ENCODE measurements at regions not wholly inside any gene's neighbourhood (a gene's known extent, or its start where the extent isn't known, plus 50 kb on each side); places are given as distances from the start of the nearest gene placed in this dataset.

DNA sequence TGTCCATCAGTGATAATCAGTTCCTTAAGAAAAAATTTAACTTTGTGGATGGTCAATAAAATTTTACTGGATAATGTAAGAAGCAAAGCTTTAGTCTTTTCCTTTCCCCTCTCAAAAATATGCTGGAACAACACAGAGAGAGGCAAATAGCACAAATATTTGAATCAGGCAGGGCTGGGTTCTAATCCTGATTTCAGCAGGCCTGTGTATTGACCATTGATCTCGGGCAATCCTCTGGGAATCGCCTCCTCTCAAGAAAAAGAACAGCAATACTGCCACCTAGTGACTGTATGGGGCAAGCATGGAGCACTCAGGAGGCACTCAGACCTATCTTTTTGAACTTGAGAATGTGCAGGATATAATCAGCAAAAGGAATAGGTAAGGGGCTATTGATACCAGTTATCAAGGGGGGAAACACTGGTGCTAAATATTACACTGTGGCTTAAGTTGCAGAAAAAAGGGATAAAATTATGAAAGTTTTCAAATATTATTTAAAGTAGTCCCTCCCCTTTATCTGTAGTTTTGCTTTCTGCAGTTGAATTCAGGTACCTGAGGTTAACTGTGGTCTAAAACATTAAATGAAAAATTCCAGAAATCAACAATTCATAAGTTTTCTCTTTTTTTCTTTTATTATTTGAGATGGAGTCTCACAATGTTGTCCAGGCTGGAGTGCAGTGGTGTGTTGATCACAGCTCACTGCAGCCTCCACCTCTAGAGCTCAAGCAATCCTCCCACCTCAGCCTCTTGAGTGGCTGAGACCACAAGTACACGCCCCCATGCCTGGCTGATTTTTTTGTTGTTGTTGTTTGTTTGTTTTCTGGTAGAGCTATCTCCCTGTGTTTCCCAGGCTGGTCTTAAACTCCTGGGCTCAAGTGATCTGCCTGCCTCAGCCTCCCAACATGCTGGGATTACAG lies 91.8 kb upstream of the NHSL1 start:
- H3K27ac Mint-ChIP-seq: no peak overlapping the region
- H3K4me3 Mint-ChIP-seq: no peak overlapping the region
- H3K4me1 Mint-ChIP-seq: peaks cover 52% of the 10 kb centered on the region
- H3K27me3 Mint-ChIP-seq (ENCODE audit: low read depth, poor library complexity): no peaks in the 10 kb centered on the region
- TF ChIP-seq, protein P1, sequence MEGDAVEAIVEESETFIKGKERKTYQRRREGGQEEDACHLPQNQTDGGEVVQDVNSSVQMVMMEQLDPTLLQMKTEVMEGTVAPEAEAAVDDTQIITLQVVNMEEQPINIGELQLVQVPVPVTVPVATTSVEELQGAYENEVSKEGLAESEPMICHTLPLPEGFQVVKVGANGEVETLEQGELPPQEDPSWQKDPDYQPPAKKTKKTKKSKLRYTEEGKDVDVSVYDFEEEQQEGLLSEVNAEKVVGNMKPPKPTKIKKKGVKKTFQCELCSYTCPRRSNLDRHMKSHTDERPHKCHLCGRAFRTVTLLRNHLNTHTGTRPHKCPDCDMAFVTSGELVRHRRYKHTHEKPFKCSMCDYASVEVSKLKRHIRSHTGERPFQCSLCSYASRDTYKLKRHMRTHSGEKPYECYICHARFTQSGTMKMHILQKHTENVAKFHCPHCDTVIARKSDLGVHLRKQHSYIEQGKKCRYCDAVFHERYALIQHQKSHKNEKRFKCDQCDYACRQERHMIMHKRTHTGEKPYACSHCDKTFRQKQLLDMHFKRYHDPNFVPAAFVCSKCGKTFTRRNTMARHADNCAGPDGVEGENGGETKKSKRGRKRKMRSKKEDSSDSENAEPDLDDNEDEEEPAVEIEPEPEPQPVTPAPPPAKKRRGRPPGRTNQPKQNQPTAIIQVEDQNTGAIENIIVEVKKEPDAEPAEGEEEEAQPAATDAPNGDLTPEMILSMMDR (IDR thresholded peaks at IDR 0.05): peak; percentile 82
- DNase-seq: peak; percentile 70
- no peaks in the 10 kb centered on the region for H3K36me3 Mint-ChIP-seq (ENCODE audit: low read depth)
- no peaks in the 10 kb centered on the region for H3K9me3 Mint-ChIP-seq

DNA sequence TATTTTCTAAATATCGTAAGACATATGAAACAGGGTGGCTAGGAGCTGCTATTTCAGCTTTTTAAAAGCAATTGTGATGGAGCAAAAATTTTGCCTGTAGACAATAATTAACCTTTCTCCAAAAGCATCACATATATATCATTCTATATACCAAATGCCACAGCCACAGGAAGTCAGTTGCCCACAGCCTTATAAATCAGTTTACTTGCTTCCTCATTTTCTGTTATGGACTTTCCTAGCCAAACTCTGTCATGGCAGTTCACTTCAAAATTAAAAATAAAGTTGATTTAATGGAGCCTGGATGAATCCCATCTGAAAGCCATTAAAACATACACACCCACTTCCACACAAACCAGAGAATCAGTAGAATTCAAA lies 93.4 kb upstream of the NHSL1 start:
- Mint-ChIP-seq H3K4me3 (no peak overlapping the region), H3K9me3 (no peaks in the 10 kb centered on the region), H3K36me3 (ENCODE audit: low read depth) (no peaks in the 10 kb centered on the region), H3K27me3 (ENCODE audit: low read depth, poor library complexity) (no peaks in the 10 kb centered on the region), H3K27ac (no peak overlapping the region), H3K4me1 (peaks cover 53% of the 10 kb centered on the region)
- no peak for DNase-seq
- TF ChIP-seq, protein P1 (IDR thresholded peaks at IDR 0.05): no peak

DNA sequence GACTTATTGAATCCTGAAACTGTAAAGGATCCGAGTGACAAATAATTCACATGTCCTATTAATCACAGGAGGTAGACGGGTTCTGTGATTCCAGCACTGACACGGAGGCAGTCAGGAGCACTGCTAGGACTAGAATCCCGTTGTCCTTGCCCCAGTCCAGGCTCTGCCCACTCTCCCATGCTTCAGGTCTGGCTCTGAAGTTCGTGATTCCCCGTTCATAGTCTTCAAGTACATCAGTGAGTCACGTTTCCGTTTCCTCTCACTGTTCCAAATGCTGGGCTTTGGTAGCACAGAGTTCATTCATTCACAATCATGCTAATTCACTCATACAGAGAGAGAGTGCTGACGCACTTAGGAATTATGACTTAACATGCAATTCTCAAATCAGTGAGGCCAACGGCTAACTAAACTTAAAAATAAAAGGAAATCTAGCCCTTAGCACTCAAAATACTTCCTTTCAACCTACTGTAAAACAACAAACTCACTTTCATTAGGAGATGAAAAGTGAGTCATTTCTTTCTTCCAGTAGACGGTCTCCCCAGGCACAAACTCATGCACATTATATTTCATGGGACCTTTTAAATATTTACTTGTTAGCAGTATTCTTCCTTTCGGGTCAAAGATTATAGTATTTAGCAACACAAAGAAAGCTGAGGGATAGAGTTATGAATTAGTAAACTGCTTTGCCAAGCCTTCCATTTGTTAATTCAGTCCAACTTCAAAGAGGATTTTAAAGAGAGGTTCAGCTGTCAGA lies 94.0 kb upstream of the NHSL1 start:
- H3K9me3 Mint-ChIP-seq: no peaks in the 10 kb centered on the region
- H3K27ac Mint-ChIP-seq: no peak overlapping the region
- no peaks in the 10 kb centered on the region for H3K27me3 Mint-ChIP-seq (ENCODE audit: low read depth, poor library complexity)
- no peaks in the 10 kb centered on the region for H3K36me3 Mint-ChIP-seq (ENCODE audit: low read depth)
- TF ChIP-seq, protein P1 (IDR thresholded peaks at IDR 0.05): no peak
- peaks cover 53% of the 10 kb centered on the region for H3K4me1 Mint-ChIP-seq
- DNase-seq: no peak
- H3K4me3 Mint-ChIP-seq: no peak overlapping the region

DNA sequence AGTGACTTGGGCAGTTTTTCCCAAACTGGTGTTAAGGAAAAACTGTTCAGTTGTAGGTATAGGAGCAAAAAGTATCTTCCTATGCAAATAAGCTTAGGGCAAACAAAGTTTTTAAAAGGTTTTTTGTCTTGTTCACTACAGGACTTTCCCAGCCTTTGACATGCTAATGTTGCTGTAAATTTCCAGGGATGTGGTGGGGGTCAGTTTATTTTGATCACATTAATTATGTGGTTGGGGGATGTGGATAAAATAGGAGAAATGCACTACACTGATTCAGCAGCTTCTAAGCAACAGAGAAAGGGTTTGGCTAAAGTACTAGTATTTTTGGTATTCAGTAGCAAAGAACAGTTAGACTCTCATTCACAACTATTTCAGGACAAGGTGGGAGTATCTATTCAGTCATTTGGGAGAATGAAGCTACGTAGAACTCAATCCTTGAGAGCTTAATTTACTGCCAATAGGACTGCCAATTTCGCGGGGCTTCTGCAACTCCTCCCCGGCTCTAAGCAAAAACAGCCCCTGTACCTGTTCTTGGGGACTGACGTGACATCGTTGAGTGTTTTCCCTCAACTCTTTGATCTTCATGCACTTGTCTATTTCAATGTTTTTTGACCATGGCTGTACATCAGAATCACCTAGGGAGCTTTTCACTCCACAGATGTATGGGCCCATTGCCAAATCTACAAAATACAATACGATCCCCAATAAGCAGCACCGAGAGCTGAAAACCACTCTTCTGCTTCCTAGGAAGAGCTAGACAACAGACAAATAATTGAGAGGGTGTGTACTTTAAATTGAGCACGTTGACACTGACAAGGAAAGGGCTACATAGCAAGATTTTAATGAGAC lies 94.8 kb upstream of the NHSL1 start:
- Mint-ChIP-seq H3K9me3 (no peaks in the 10 kb centered on the region), H3K4me3 (no peak overlapping the region), H3K36me3 (ENCODE audit: low read depth) (no peaks in the 10 kb centered on the region), H3K27ac (no peak overlapping the region), H3K27me3 (ENCODE audit: low read depth, poor library complexity) (no peaks in the 10 kb centered on the region), H3K4me1 (peaks cover 47% of the 10 kb centered on the region)
- no peak for DNase-seq
- TF ChIP-seq, protein P1 (IDR thresholded peaks at IDR 0.05): no peak

- TF ChIP-seq, protein P1 (IDR thresholded peaks at IDR 0.05): no peak
- H3K36me3 Mint-ChIP-seq (ENCODE audit: low read depth): no peaks in the 10 kb centered on the region
- no peak overlapping the region for H3K4me3 Mint-ChIP-seq
- peaks cover 44% of the 10 kb centered on the region for H3K4me1 Mint-ChIP-seq
- no peaks in the 10 kb centered on the region for H3K27me3 Mint-ChIP-seq (ENCODE audit: low read depth, poor library complexity)
- no peak overlapping the region for H3K27ac Mint-ChIP-seq
- no peaks in the 10 kb centered on the region for H3K9me3 Mint-ChIP-seq
- DNase-seq: no peak
Observed at GRCh38 chr6:138594758-138595140, 95.5 kb upstream of the NHSL1 start.
